OCI-LY3 (cell line): ENCODE measurements at regions not wholly inside any gene's neighbourhood (a gene's known extent, or its start where the extent isn't known, plus 50 kb on each side); places are given as distances from the start of the nearest gene placed in this dataset.
"Not testable (repeated sequence)": the region's sequence is repeated elsewhere in the genome, so short reads cannot be mapped to it uniquely, and the experiment has no call there.

Experiments
- H2AFZ ChIP-seq: fragments of 200-600, 300-600 bp; shearing (Covaris generic); 2 replicates; pipeline ENCODE4 v1.6.0; 2014; ENCODE audit warnings: antibody characterized with exemption, low read depth, low read length
- H3K27ac ChIP-seq: fragments of 200-600, 300-600 bp; sonication (generic); 2 replicates; pipeline ENCODE4 v1.5.1; 2014; ENCODE audit warnings: mild to moderate bottlenecking, low read length, moderate library complexity, mixed read lengths
- H3K27me3 ChIP-seq: fragments of 200-600, 300-600 bp; sonication (generic); 2 replicates; pipeline ENCODE4 v1.6.1; 2014; ENCODE audit warnings: low read depth, low read length, mixed read lengths
- H3K36me3 ChIP-seq: fragments of 200-600, 300-600 bp; sonication (generic); replicated peaks from 2 replicates; pipeline ENCODE3; 2014; ENCODE audit warnings: low read depth, low read length, mixed read lengths
- H3K4me1 ChIP-seq: fragments of 300-600, 200-600 bp; sonication (generic); 2 replicates; pipeline ENCODE4 v1.6.1; 2014; ENCODE audit warnings: low read length, mixed read lengths
- H3K4me2 ChIP-seq: fragments of 200-600, 300-600 bp; sonication (generic); 2 replicates; pipeline ENCODE4 v1.6.1; 2014; ENCODE audit warnings: low read length, mixed read lengths
- H3K4me3 ChIP-seq: fragments of 300-600, 200-600 bp; sonication (generic); 2 replicates; pipeline ENCODE4 v1.5.1; 2014; ENCODE audit warnings: antibody characterized with exemption, mild to moderate bottlenecking, low read length, moderate library complexity
- H3K79me2 ChIP-seq: fragments of 300-600, 200-600 bp; shearing (Covaris generic); 2 replicates; pipeline ENCODE4 v1.6.1; 2014; ENCODE audit warnings: mild to moderate bottlenecking, low read length, mixed read lengths
- H3K9ac ChIP-seq: fragments of 300-600, 200-600 bp; shearing (Covaris generic); 2 replicates; pipeline ENCODE4 v1.6.0; 2014; ENCODE audit warnings: mild to moderate bottlenecking, low read length, moderate library complexity
- H3K9me3 ChIP-seq: fragments of 200-600, 300-600 bp; shearing (Covaris generic); 2 replicates; pipeline ENCODE4 v1.6.1; 2014; ENCODE audit warnings: low read length, mixed read lengths; ENCODE audit not compliant: insufficient read depth
- H4K20me1 ChIP-seq: fragments of 200-600, 300-600 bp; sonication (generic); 2 replicates; pipeline ENCODE4 v1.6.1; 2016; ENCODE audit warnings: low read length, mixed read lengths; ENCODE audit not compliant: insufficient read depth
- CTCF ChIP-seq: fragments of 200-600, 300-600 bp; sonication (generic); IDR thresholded peaks from 2 replicates; pipeline ENCODE4 v1.5.1; 2014; ENCODE audit warnings: antibody characterized with exemption, low read length, low read depth
- EZH2phosphoT487 ChIP-seq: fragments of 200-600 bp; shearing (Covaris generic); IDR thresholded peaks from 2 replicates; pipeline ENCODE4 v1.6.1; 2018; ENCODE audit warnings: antibody characterized with exemption, mixed run types, low read depth

GRCh38 chr12:11547271-11547646 lies 102.2 kb upstream of the ETV6 start:
- H3K27ac ChIP-seq, H3K4me3 ChIP-seq, H3K36me3 ChIP-seq, H3K4me2 ChIP-seq, H3K9ac ChIP-seq, H3K79me2 ChIP-seq, H3K27me3 ChIP-seq, H2AFZ ChIP-seq, H4K20me1 ChIP-seq, H3K9me3 ChIP-seq: not testable (repeated sequence)
- H3K4me1 ChIP-seq: peaks cover 17% of the 10 kb centered on the region

- H2AFZ ChIP-seq: no peak overlapping the region
- peaks cover 24% of the 10 kb centered on the region for H3K4me1 ChIP-seq
- H3K36me3 ChIP-seq: no peaks in the 10 kb centered on the region
- no peak for TF ChIP-seq CTCF
- TF ChIP-seq EZH2phosphoT487: no peak
- H3K4me2 ChIP-seq: no peak overlapping the region
- H3K4me3 ChIP-seq: no peak overlapping the region
- no peaks in the 10 kb centered on the region for H3K79me2 ChIP-seq
- 0 out of 2 replicates have a peak, but pooled peaks cover 7% of the 10 kb centered on the region for H3K27me3 ChIP-seq
- no peaks in the 10 kb centered on the region for H4K20me1 ChIP-seq
- H3K9me3 ChIP-seq: no peaks in the 10 kb centered on the region
- H3K27ac ChIP-seq: no peak overlapping the region
- H3K9ac ChIP-seq: no peak overlapping the region
Observed at GRCh38 chr12:11549119-11549518, 100.4 kb upstream of the ETV6 start.

GRCh38 chr12:11553871-11554533 lies 95.5 kb upstream of the ETV6 start:
- H3K27ac ChIP-seq: no peak overlapping the region
- H2AFZ ChIP-seq: no peak overlapping the region
- H3K9ac ChIP-seq: no peak overlapping the region

GRCh38 chr12:11555195-11555594 lies 94.3 kb upstream of the ETV6 start:
- H3K9ac ChIP-seq: no peak overlapping the region
- H3K36me3 ChIP-seq: no peaks in the 10 kb centered on the region
- TF ChIP-seq CTCF (no peak), EZH2phosphoT487 (no peak)
- peaks cover 21% of the 10 kb centered on the region for H3K27me3 ChIP-seq
- H3K4me2 ChIP-seq: peak overlapping the region; percentile 86
- H3K79me2 ChIP-seq: no peaks in the 10 kb centered on the region
- H3K4me1 ChIP-seq: peaks cover 27% of the 10 kb centered on the region
- H3K4me3 ChIP-seq: no peak overlapping the region
- no peak overlapping the region for H3K27ac ChIP-seq
- H3K9me3 ChIP-seq: no peaks in the 10 kb centered on the region
- H2AFZ ChIP-seq: peak overlapping the region; percentile 28; the same call in 1 of the 2 replicates
- H4K20me1 ChIP-seq: no peaks in the 10 kb centered on the region

More at GRCh38 chr12:11553871-11554533, 95.5 kb upstream of the ETV6 start:
- H3K9me3 ChIP-seq: no peaks in the 10 kb centered on the region
- TF ChIP-seq CTCF (peak; percentile 73), EZH2phosphoT487 (no peak)
- peaks cover 27% of the 10 kb centered on the region for H3K4me1 ChIP-seq
- H4K20me1 ChIP-seq: no peaks in the 10 kb centered on the region
- no peaks in the 10 kb centered on the region for H3K36me3 ChIP-seq
- peak overlapping the region; percentile 61 for H3K4me2 ChIP-seq
- no peaks in the 10 kb centered on the region for H3K79me2 ChIP-seq
- H3K27me3 ChIP-seq: peaks cover 15% of the 10 kb centered on the region
- no peak overlapping the region for H3K4me3 ChIP-seq
